ENCODE measurements at regions not wholly inside any gene's neighbourhood (a gene's known extent, or its start where the extent isn't known, plus 50 kb on each side); places are given as distances from the start of the nearest gene placed in this dataset.

DNA sequence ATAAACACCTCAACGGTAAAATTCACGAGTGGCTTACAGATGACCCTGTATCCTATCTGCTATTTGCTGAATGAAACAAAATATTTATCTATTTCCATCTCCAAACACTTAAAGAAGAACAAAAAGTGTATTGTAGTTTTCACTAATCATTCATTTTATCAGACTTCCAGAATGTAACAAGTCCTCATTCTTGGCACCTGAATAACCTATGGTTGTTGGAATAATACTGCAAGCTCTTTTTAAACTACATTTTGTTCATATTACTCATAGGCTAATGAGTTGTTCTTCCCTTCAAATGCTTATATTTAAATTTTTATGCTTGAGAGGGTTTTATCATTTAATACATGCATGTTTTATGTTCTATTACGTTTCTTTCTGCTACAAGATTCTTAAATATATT is 1434.1 kb downstream of the SI start:
- H3K9me3 ChIP-seq (ENCODE audit: control insufficient read depth, low read length): peaks cover 19% of the 10 kb centered on the region
- no peak overlapping the region for H4K91ac ChIP-seq (ENCODE audit: low read length)
- H3K23ac ChIP-seq (ENCODE audit: low read length in 2 of 2): no peak overlapping the region
- H3K14ac ChIP-seq (ENCODE audit: low read length in 2 of 2): no peak overlapping the region
- no peak overlapping the region for H3K4me3 ChIP-seq (ENCODE audit: insufficient read depth in 1 of 2, low read depth in 1 of 2, low read length in 2 of 2)
- H3K9ac ChIP-seq (ENCODE audit: low read length): no peak overlapping the region
- no CpG with 5 or more reads among the region's 3 CpGs for WGBS
- no peak for DNase-seq
- no peak overlapping the region for H4K8ac ChIP-seq (ENCODE audit: low read length)
- no peaks in the 10 kb centered on the region for H3K27me3 ChIP-seq (ENCODE audit: control insufficient read depth in 1 of 2, insufficient read depth in 1 of 2, low read length in 2 of 2)
- no peaks in the 10 kb centered on the region for H3K4me1 ChIP-seq (ENCODE audit: control insufficient read depth, insufficient read depth, low read depth, low read length)
- H2BK5ac ChIP-seq (ENCODE audit: low read depth, low read length, poor library complexity, severe bottlenecking): no peak overlapping the region
- no peak overlapping the region for H3K27ac ChIP-seq (ENCODE audit: low read length, poor library complexity, severe bottlenecking)
- H2BK15ac ChIP-seq (ENCODE audit: low read depth, poor library complexity, severe bottlenecking): no peak overlapping the region
- H2BK12ac ChIP-seq (ENCODE audit: low read length in 2 of 2): no peak overlapping the region
- H3K4me2 ChIP-seq (ENCODE audit: low read length, poor library complexity, severe bottlenecking): no peak overlapping the region
- H2AK5ac ChIP-seq (ENCODE audit: low read length, severe bottlenecking): no peak overlapping the region
- no peak overlapping the region for H3K18ac ChIP-seq (ENCODE audit: low read depth in 1 of 2, low read length in 2 of 2)
- no peaks in the 10 kb centered on the region for H3K79me1 ChIP-seq (replicated peaks; ENCODE audit: low read length, poor library complexity, severe bottlenecking)
- H2AFZ ChIP-seq (ENCODE audit: low read depth, low read length): no peak overlapping the region
- no peaks in the 10 kb centered on the region for H3K36me3 ChIP-seq (ENCODE audit: control insufficient read depth in 1 of 2, insufficient read depth in 2 of 2, low read depth in 1 of 2, low read length in 2 of 2)
- H3K4ac ChIP-seq (ENCODE audit: low read depth in 1 of 2, low read length in 2 of 2): no peak overlapping the region
- H2BK120ac ChIP-seq (ENCODE audit: low read depth, low read length): no peak overlapping the region

DNA sequence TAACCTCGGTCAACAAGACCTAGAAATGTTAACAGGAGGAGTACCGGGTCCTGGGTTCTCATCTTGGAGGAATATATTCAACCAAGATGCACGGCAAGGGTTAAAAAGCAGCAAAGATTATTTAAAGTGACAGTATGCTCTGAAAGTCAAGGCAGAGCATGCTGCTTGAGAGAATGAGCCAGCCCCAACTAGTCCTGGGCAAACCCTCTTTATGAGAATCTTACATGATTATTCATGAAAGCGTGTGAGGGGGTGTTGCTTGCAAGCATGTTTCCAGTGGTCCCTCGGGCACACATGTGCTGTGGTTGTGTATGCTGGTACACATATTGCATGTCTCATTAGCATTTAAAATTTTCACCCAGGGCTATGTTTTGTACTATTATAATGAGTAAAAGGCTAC is 1445.6 kb downstream of the SI start:
- Histone ChIP-seq H3K9ac (ENCODE audit: low read length) (no peak overlapping the region), H3K18ac (ENCODE audit: low read depth in 1 of 2, low read length in 2 of 2) (no peak overlapping the region), H2AK5ac (ENCODE audit: low read length, severe bottlenecking) (no peak overlapping the region), H4K8ac (ENCODE audit: low read length) (no peak overlapping the region), H3K4ac (ENCODE audit: low read depth in 1 of 2, low read length in 2 of 2) (no peak overlapping the region), H3K27me3 (ENCODE audit: control insufficient read depth in 1 of 2, insufficient read depth in 1 of 2, low read length in 2 of 2) (no peaks in the 10 kb centered on the region), H4K91ac (ENCODE audit: low read length) (no peak overlapping the region), H3K36me3 (ENCODE audit: control insufficient read depth in 1 of 2, insufficient read depth in 2 of 2, low read depth in 1 of 2, low read length in 2 of 2) (no peaks in the 10 kb centered on the region), H3K14ac (ENCODE audit: low read length in 2 of 2) (no peak overlapping the region), H3K79me1 (replicated peaks; ENCODE audit: low read length, poor library complexity, severe bottlenecking) (no peaks in the 10 kb centered on the region), H3K23ac (ENCODE audit: low read length in 2 of 2) (no peak overlapping the region), H3K9me3 (ENCODE audit: control insufficient read depth, low read length) (peaks cover 10% of the 10 kb centered on the region), H2BK120ac (ENCODE audit: low read depth, low read length) (no peak overlapping the region), H3K4me2 (ENCODE audit: low read length, poor library complexity, severe bottlenecking) (no peak overlapping the region), H2BK5ac (ENCODE audit: low read depth, low read length, poor library complexity, severe bottlenecking) (no peak overlapping the region), H2BK12ac (ENCODE audit: low read length in 2 of 2) (no peak overlapping the region), H2AFZ (ENCODE audit: low read depth, low read length) (no peak overlapping the region), H3K4me1 (ENCODE audit: control insufficient read depth, insufficient read depth, low read depth, low read length) (no peaks in the 10 kb centered on the region), H2BK15ac (ENCODE audit: low read depth, poor library complexity, severe bottlenecking) (no peak overlapping the region), H3K27ac (ENCODE audit: low read length, poor library complexity, severe bottlenecking) (no peak overlapping the region), H3K4me3 (ENCODE audit: insufficient read depth in 1 of 2, low read depth in 1 of 2, low read length in 2 of 2) (no peak overlapping the region)
- no peak for DNase-seq
- WGBS: 66% methylated on average over 3 of the region's 5 CpGs

DNA sequence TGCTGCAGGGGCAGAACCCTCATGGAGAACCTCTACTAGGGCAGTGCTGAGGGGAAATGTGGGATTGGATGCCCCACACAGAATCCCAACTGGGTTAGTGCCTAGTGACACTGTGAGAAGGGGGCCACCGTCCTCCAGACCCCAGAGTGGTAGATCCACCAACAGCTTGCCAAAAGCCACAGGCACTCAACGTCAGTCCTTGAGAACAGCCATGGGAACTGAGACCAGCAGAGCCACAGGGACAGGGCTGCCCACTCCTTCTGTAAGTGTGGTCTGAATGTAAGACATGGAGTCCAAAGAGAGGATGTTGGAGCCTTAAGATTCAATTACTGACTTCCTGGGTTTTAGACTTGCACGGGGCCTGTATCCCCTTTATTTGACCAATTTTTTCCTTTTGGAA is 1451.5 kb downstream of the SI start:
- H3K4ac ChIP-seq (ENCODE audit: low read depth in 1 of 2, low read length in 2 of 2): no peak overlapping the region
- peak overlapping the region in 1 of 2 experiments; percentile 63 for H2BK12ac ChIP-seq (ENCODE audit: low read length in 2 of 2)
- H2BK120ac ChIP-seq (ENCODE audit: low read depth, low read length): no peak overlapping the region
- no peak overlapping the region for H3K9ac ChIP-seq (ENCODE audit: low read length)
- no peak overlapping the region for H3K27ac ChIP-seq (ENCODE audit: low read length, poor library complexity, severe bottlenecking)
- no peaks in the 10 kb centered on the region for H3K9me3 ChIP-seq (ENCODE audit: control insufficient read depth, low read length)
- DNase-seq: no peak
- H3K23ac ChIP-seq (ENCODE audit: low read length in 2 of 2): no peak overlapping the region
- no peak overlapping the region for H3K4me3 ChIP-seq (ENCODE audit: insufficient read depth in 1 of 2, low read depth in 1 of 2, low read length in 2 of 2)
- no peaks in the 10 kb centered on the region for H3K4me1 ChIP-seq (ENCODE audit: control insufficient read depth, insufficient read depth, low read depth, low read length)
- H3K18ac ChIP-seq (ENCODE audit: low read depth in 1 of 2, low read length in 2 of 2): no peak overlapping the region
- no peak overlapping the region for H2BK5ac ChIP-seq (ENCODE audit: low read depth, low read length, poor library complexity, severe bottlenecking)
- no peaks in the 10 kb centered on the region for H3K36me3 ChIP-seq (ENCODE audit: control insufficient read depth in 1 of 2, insufficient read depth in 2 of 2, low read depth in 1 of 2, low read length in 2 of 2)
- WGBS: 99% methylated on average over 3 of the region's 3 CpGs
- H3K14ac ChIP-seq (ENCODE audit: low read length in 2 of 2): no peak overlapping the region
- no peaks in the 10 kb centered on the region for H3K27me3 ChIP-seq (ENCODE audit: control insufficient read depth in 1 of 2, insufficient read depth in 1 of 2, low read length in 2 of 2)
- no peak overlapping the region for H2AFZ ChIP-seq (ENCODE audit: low read depth, low read length)
- no peak overlapping the region for H3K4me2 ChIP-seq (ENCODE audit: low read length, poor library complexity, severe bottlenecking)
- peak overlapping the region; percentile 72 for H4K91ac ChIP-seq (ENCODE audit: low read length)
- H2BK15ac ChIP-seq (ENCODE audit: low read depth, poor library complexity, severe bottlenecking): no peak overlapping the region
- no peak overlapping the region for H2AK5ac ChIP-seq (ENCODE audit: low read length, severe bottlenecking)
- H4K8ac ChIP-seq (ENCODE audit: low read length): no peak overlapping the region
- H3K79me1 ChIP-seq (replicated peaks; ENCODE audit: low read length, poor library complexity, severe bottlenecking): no peaks in the 10 kb centered on the region

DNA sequence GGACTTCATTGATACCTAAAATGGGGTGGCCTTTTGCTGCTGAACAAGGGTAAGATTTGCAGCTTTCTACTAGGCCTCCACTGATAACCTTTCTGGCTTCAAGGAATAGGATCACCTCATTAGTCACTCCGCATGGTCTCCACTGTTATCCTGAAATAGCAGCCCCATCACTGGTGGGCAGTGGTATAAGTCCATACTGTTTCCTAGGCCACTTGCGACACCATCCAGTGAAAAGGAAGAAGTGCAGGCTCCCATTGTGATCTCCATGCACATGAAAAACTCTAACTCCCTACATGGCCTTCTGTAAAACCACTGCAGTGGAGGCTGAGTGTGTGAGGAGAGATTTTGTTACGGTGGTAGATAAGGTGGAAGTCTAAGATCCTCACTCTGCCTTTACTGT is 1455.9 kb downstream of the SI start:
- Histone ChIP-seq H3K4me3 (ENCODE audit: insufficient read depth in 1 of 2, low read depth in 1 of 2, low read length in 2 of 2) (no peak overlapping the region), H3K9ac (ENCODE audit: low read length) (no peak overlapping the region), H2BK5ac (ENCODE audit: low read depth, low read length, poor library complexity, severe bottlenecking) (no peak overlapping the region)

More for the DNA sequence above, 1455.9 kb downstream of the SI start:
- H2BK15ac ChIP-seq (ENCODE audit: low read depth, poor library complexity, severe bottlenecking): no peak overlapping the region
- H3K27ac ChIP-seq (ENCODE audit: low read length, poor library complexity, severe bottlenecking): no peak overlapping the region
- H3K79me1 ChIP-seq (replicated peaks; ENCODE audit: low read length, poor library complexity, severe bottlenecking): no peaks in the 10 kb centered on the region
- no peak overlapping the region for H4K91ac ChIP-seq (ENCODE audit: low read length)
- no peak overlapping the region for H3K23ac ChIP-seq (ENCODE audit: low read length in 2 of 2)
- no peak overlapping the region for H3K18ac ChIP-seq (ENCODE audit: low read depth in 1 of 2, low read length in 2 of 2)
- H4K8ac ChIP-seq (ENCODE audit: low read length): no peak overlapping the region
- no peak overlapping the region for H2BK120ac ChIP-seq (ENCODE audit: low read depth, low read length)
- H3K4me2 ChIP-seq (ENCODE audit: low read length, poor library complexity, severe bottlenecking): no peak overlapping the region
- H3K14ac ChIP-seq (ENCODE audit: low read length in 2 of 2): no peak overlapping the region
- DNase-seq: peak; percentile 57
- H2AFZ ChIP-seq (ENCODE audit: low read depth, low read length): no peak overlapping the region
- WGBS: 36% methylated on average over 2 of the region's 3 CpGs
- H2AK5ac ChIP-seq (ENCODE audit: low read length, severe bottlenecking): no peak overlapping the region
- no peaks in the 10 kb centered on the region for H3K9me3 ChIP-seq (ENCODE audit: control insufficient read depth, low read length)
- H3K4me1 ChIP-seq (ENCODE audit: control insufficient read depth, insufficient read depth, low read depth, low read length): no peaks in the 10 kb centered on the region
- no peaks in the 10 kb centered on the region for H3K27me3 ChIP-seq (ENCODE audit: control insufficient read depth in 1 of 2, insufficient read depth in 1 of 2, low read length in 2 of 2)
- H3K36me3 ChIP-seq (ENCODE audit: control insufficient read depth in 1 of 2, insufficient read depth in 2 of 2, low read depth in 1 of 2, low read length in 2 of 2): no peaks in the 10 kb centered on the region
- no peak overlapping the region for H2BK12ac ChIP-seq (ENCODE audit: low read length in 2 of 2)
- H3K4ac ChIP-seq (ENCODE audit: low read depth in 1 of 2, low read length in 2 of 2): peak overlapping the region in 1 of 2 experiments; percentile 43

Measured in mesenchymal stem cell (in vitro differentiated cells and primary cell).